GM21737 (cell line): ENCODE measurements at regions not wholly inside any gene's neighbourhood (a gene's known extent, or its start where the extent isn't known, plus 50 kb on each side); places are given as distances from the start of the nearest gene placed in this dataset.
"Not testable (repeated sequence)": the region's sequence is repeated elsewhere in the genome, so short reads cannot be mapped to it uniquely, and the experiment has no call there.

Experiments used
- ATAC-seq: cut with Tn5 transposase; IDR thresholded peaks from one replicate; pipeline ENCODE4 v1.9.1; 2021; ENCODE audit warnings: mild to moderate bottlenecking, moderate library complexity; ENCODE audit not compliant: unreplicated experiment

- ATAC-seq = no peak
Observed at GRCh38 chr20:11976966-11977365, 59.3 kb downstream of the BTBD3 start.

- no peak for ATAC-seq
Observed at GRCh38 chr20:11978496-11978895, 60.8 kb downstream of the BTBD3 start.

GRCh38 chr20:11979306-11979990 is 61.8 kb downstream of the BTBD3 start:
- ATAC-seq = no peak

- no peak for ATAC-seq
Observed at GRCh38 chr20:11980263-11980662, 62.6 kb downstream of the BTBD3 start.

GRCh38 chr20:11981366-11981947 is 63.8 kb downstream of the BTBD3 start:
- no peak for ATAC-seq

- no peak for ATAC-seq
Observed at GRCh38 chr20:11982289-11982954, 64.7 kb downstream of the BTBD3 start.

GRCh38 chr20:11982955-11983470 is 65.3 kb downstream of the BTBD3 start:
- no peak for ATAC-seq

- ATAC-seq = no peak
Observed at GRCh38 chr20:11986954-11987353, 69.3 kb downstream of the BTBD3 start.

GRCh38 chr20:11987526-11987925 is 69.8 kb downstream of the BTBD3 start:
- ATAC-seq = no peak

GRCh38 chr20:11989018-11989771 is 71.5 kb downstream of the BTBD3 start:
- no peak for ATAC-seq

GRCh38 chr20:11992426-11992825 is 74.7 kb downstream of the BTBD3 start:
- ATAC-seq = no peak

GRCh38 chr20:11993886-11994461 is 76.3 kb downstream of the BTBD3 start:
- ATAC-seq = no peak

- no peak for ATAC-seq
Observed at GRCh38 chr20:11995805-11996567, 78.3 kb downstream of the BTBD3 start.

GRCh38 chr20:12004776-12005175 is 87.1 kb downstream of the BTBD3 start:
- ATAC-seq = not testable (repeated sequence)

GRCh38 chr20:12012241-12013222 is 94.8 kb downstream of the BTBD3 start:
- ATAC-seq = no peak

GRCh38 chr20:12014276-12014675 is 96.6 kb downstream of the BTBD3 start:
- no peak for ATAC-seq

- no peak for ATAC-seq
Observed at GRCh38 chr20:12014736-12015135, 97.0 kb downstream of the BTBD3 start.

GRCh38 chr20:12016291-12016690 is 98.6 kb downstream of the BTBD3 start:
- no peak for ATAC-seq

GRCh38 chr20:12019715-12020114 is 102.0 kb downstream of the BTBD3 start:
- ATAC-seq = no peak
